OCI-LY1 (cell line): ENCODE measurements at regions not wholly inside any gene's neighbourhood (a gene's known extent, or its start where the extent isn't known, plus 50 kb on each side); places are given as distances from the start of the nearest gene placed in this dataset.

Experiments used
- H2AFZ ChIP-seq: fragments of 200-600 bp; sonication (generic), shearing (Covaris generic); 2 replicates; pipeline ENCODE4 v1.6.0; 2014; ENCODE audit warnings: antibody characterized with exemption, mild to moderate bottlenecking, low read length
- H3F3A ChIP-seq: fragments of 200-600 bp; sonication (generic), shearing (Covaris generic); 2 replicates; pipeline ENCODE4 v1.6.0; 2014; ENCODE audit warnings: mild to moderate bottlenecking, antibody characterized with exemption, low read length, moderate library complexity; ENCODE audit not compliant: insufficient read depth
- H3K27ac ChIP-seq: fragments of 200-600 bp; sonication (generic); 2 replicates; pipeline ENCODE4 v1.5.1; 2014; ENCODE audit warnings: low read length, mixed run types, mild to moderate bottlenecking, low read depth; ENCODE audit not compliant: poor library complexity, severe bottlenecking
- H3K27me3 ChIP-seq: fragments of 200-600 bp; sonication (generic); 2 replicates; pipeline ENCODE4 v1.6.0; 2014; ENCODE audit warnings: antibody characterized with exemption, mild to moderate bottlenecking, low read length, moderate library complexity; ENCODE audit not compliant: insufficient read depth
- H3K36me3 ChIP-seq: fragments of 200-600 bp; sonication (generic); 2 replicates; pipeline ENCODE4 v1.6.1; 2014; ENCODE audit warnings: mild to moderate bottlenecking, antibody characterized with exemption, low read length, moderate library complexity, mixed read lengths; ENCODE audit not compliant: insufficient read depth
- H3K4me1 ChIP-seq: fragments of 200-600 bp; sonication (generic); 2 replicates; pipeline ENCODE4 v1.5.1; 2014; ENCODE audit warnings: mild to moderate bottlenecking, low read length, moderate library complexity; ENCODE audit not compliant: insufficient read depth, severe bottlenecking
- H3K4me2 ChIP-seq: fragments of 200-600 bp; sonication (generic), shearing (Covaris generic); 2 replicates; pipeline ENCODE4 v1.6.1; 2014; ENCODE audit warnings: low read length
- H3K4me3 ChIP-seq: fragments of 200-600 bp; sonication (generic); 2 replicates; pipeline ENCODE4 v1.5.1; 2014; ENCODE audit warnings: low read length, low read depth, mild to moderate bottlenecking, mixed read lengths; ENCODE audit not compliant: poor library complexity, severe bottlenecking
- H3K79me2 ChIP-seq: fragments of 200-600 bp; shearing (Covaris generic); 2 replicates; pipeline ENCODE4 v1.6.1; 2016; ENCODE audit warnings: mixed run types, low read length, mixed read lengths; ENCODE audit not compliant: insufficient read depth
- H3K9ac ChIP-seq: fragments of 200-600 bp; sonication (generic), shearing (Covaris generic); 2 replicates; pipeline ENCODE4 v1.6.1; 2014; ENCODE audit warnings: mild to moderate bottlenecking, low read length, mixed read lengths
- H3K9me2 ChIP-seq: fragments of 200-600 bp; sonication (generic), shearing (Covaris generic); 2 replicates; pipeline ENCODE4 v1.6.1; 2014; ENCODE audit warnings: low read depth, mild to moderate bottlenecking, low read length, mixed read lengths
- H3K9me3 ChIP-seq: fragments of 200-600 bp; shearing (Covaris generic); 2 replicates; pipeline ENCODE4 v1.6.1; 2014; ENCODE audit warnings: low read length, mixed read lengths
- H4K20me1 ChIP-seq: fragments of 200-600 bp; sonication (generic), shearing (Covaris generic); 2 replicates; pipeline ENCODE4 v1.6.0; 2016; ENCODE audit warnings: mild to moderate bottlenecking, low read length; ENCODE audit not compliant: insufficient read depth
- CTCF ChIP-seq: fragments of 200-600 bp; sonication (generic), shearing (Covaris generic); IDR thresholded peaks from 2 replicates; pipeline ENCODE4 v1.5.1; 2017; ENCODE audit warnings: mild to moderate bottlenecking, antibody characterized with exemption, low read length, moderate library complexity, mixed read lengths
- EZH2 ChIP-seq: fragments of 200-600 bp; sonication (generic), shearing (Covaris generic); IDR thresholded peaks from 2 replicates; pipeline ENCODE4 v1.8.0; 2017; ENCODE audit warnings: borderline replicate concordance, mixed run types, mild to moderate bottlenecking, antibody characterized with exemption, low read length, moderate library complexity, mixed read lengths

- Histone ChIP-seq H3K79me2 (no peaks in the 10 kb centered on the region), H4K20me1 (no peaks in the 10 kb centered on the region), H2AFZ (no peak overlapping the region), H3K9ac (no peak overlapping the region), H3K9me3 (no peaks in the 10 kb centered on the region), H3K4me3 (no peak overlapping the region), H3K27ac (no peak overlapping the region), H3F3A (no peaks in the 10 kb centered on the region), H3K36me3 (no peaks in the 10 kb centered on the region), H3K9me2 (no peaks in the 10 kb centered on the region), H3K27me3 (no peaks in the 10 kb centered on the region), H3K4me2 (no peak overlapping the region), H3K4me1 (peaks cover 10% of the 10 kb centered on the region)
- TF ChIP-seq EZH2 (no peak), CTCF (no peak)
Observed at GRCh38 chr2:9768388-9768787, 74.9 kb upstream of the TAF1B start.

GRCh38 chr2:9769171-9770005 is 73.9 kb upstream of the TAF1B start:
- Histone ChIP-seq H3K27me3 (no peaks in the 10 kb centered on the region), H3K4me1 (peaks cover 10% of the 10 kb centered on the region), H3K4me2 (no peak overlapping the region), H3K27ac (no peak overlapping the region), H4K20me1 (no peaks in the 10 kb centered on the region), H3F3A (no peaks in the 10 kb centered on the region), H3K4me3 (no peak overlapping the region), H2AFZ (no peak overlapping the region), H3K36me3 (no peaks in the 10 kb centered on the region), H3K9me3 (no peaks in the 10 kb centered on the region), H3K9ac (no peak overlapping the region), H3K9me2 (no peaks in the 10 kb centered on the region), H3K79me2 (no peaks in the 10 kb centered on the region)
- no peak for TF ChIP-seq CTCF
- no peak for TF ChIP-seq EZH2

GRCh38 chr2:9770006-9770307 is 73.3 kb upstream of the TAF1B start:
- no peaks in the 10 kb centered on the region for H3K79me2 ChIP-seq
- H3K4me2 ChIP-seq, result no peak overlapping the region
- peaks cover 10% of the 10 kb centered on the region for H3K4me1 ChIP-seq
- no peaks in the 10 kb centered on the region for H3K27me3 ChIP-seq
- no peaks in the 10 kb centered on the region for H3K36me3 ChIP-seq
- H3F3A ChIP-seq, result no peaks in the 10 kb centered on the region
- H3K9ac ChIP-seq, result no peak overlapping the region
- no peak overlapping the region for H3K4me3 ChIP-seq
- no peaks in the 10 kb centered on the region for H4K20me1 ChIP-seq
- H2AFZ ChIP-seq, result no peak overlapping the region
- no peaks in the 10 kb centered on the region for H3K9me3 ChIP-seq
- TF ChIP-seq EZH2 (no peak), CTCF (no peak)
- no peak overlapping the region for H3K27ac ChIP-seq
- no peaks in the 10 kb centered on the region for H3K9me2 ChIP-seq
